ENCODE measurements at regions not wholly inside any gene's neighbourhood (a gene's known extent, or its start where the extent isn't known, plus 50 kb on each side); places are given as distances from the start of the nearest gene placed in this dataset.
"Not testable (repeated sequence)": the region's sequence is repeated elsewhere in the genome, so short reads cannot be mapped to it uniquely, and the experiment has no call there.

DNA sequence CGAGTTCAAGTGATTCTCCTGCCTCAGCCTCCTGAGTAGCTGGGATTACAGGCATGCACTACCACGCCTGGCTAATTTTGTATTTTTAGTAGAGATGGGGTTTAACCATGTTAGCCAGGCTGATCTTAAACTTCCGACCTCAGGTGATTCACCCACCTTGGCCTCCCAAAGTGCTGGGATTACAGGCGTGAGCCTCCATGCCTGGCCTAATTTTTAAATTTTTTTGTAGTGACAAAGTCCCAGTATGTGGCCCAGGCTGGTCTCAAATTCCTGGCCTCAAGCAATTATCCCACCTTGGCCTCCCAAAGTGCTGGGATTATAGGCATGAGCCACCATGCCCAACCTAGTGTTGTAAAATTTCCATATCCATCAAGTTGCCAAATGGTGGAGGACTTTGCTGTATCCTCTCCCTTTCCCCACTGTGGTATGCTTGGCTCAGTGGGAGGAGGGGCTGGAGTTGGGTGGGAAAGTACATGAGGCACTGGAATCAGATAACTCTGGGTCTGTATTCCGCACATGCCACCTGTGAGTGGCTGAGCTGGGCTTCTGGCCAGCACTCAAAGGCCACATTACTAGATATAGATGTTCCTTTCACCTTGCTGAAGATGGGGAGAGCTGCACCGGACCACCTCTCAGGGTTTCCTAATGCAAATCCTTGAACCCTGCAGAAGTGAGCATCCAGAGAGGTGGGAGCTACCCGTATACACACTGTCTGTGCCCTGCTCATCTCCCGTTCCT is 252.6 kb downstream of the GOLGA6L6 start:
- not testable (repeated sequence) for H3K9ac ChIP-seq (ENCODE audit: low read depth, low read length); H3K4me1 ChIP-seq (ENCODE audit: insufficient read depth, low read length); H3K27me3 ChIP-seq (ENCODE audit: insufficient read depth, low read length, poor library complexity); H2AFZ ChIP-seq (ENCODE audit: low read depth, low read length); H3K4me3 ChIP-seq (ENCODE audit: low read depth in 1 of 2, low read length in 2 of 2); DNase-seq; H4K20me1 ChIP-seq (ENCODE audit: insufficient read depth, low read length); H3K79me2 ChIP-seq (ENCODE audit: insufficient read depth, low read length); H3K36me3 ChIP-seq (ENCODE audit: insufficient read depth, low read length); H3K9me3 ChIP-seq (ENCODE audit: insufficient read depth, low read length, severe bottlenecking); H3K4me2 ChIP-seq (ENCODE audit: insufficient read depth, low read length); H3K27ac ChIP-seq (ENCODE audit: low read length); ATAC-seq (ENCODE audit: insufficient read depth, low read depth)

DNA sequence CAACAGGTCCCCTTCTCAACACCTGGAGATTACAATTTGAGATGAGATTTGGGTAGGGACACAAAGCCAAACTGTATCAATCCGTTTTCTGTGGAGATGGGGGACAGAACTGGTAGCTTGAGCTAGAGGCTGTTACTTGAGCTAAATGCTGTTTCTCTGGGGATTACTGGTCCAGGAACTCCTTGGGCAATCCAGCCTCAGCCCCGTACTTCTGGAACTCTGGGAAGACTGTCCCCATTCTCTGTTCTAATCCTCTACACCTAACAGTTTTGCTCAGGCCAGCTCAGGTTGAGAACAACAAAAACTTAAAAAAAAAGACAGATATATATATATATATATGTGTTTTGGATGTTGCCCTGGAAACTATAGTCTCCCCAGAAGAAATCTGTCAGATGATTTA is 255.0 kb downstream of the GOLGA6L6 start:
- not testable (repeated sequence) for H3K4me2 ChIP-seq (ENCODE audit: insufficient read depth, low read length); H3K9me3 ChIP-seq (ENCODE audit: insufficient read depth, low read length, severe bottlenecking); H2AFZ ChIP-seq (ENCODE audit: low read depth, low read length); H3K79me2 ChIP-seq (ENCODE audit: insufficient read depth, low read length); H3K9ac ChIP-seq (ENCODE audit: low read depth, low read length); H4K20me1 ChIP-seq (ENCODE audit: insufficient read depth, low read length); H3K27me3 ChIP-seq (ENCODE audit: insufficient read depth, low read length, poor library complexity); H3K27ac ChIP-seq (ENCODE audit: low read length); DNase-seq; ATAC-seq (ENCODE audit: insufficient read depth, low read depth); H3K4me3 ChIP-seq (ENCODE audit: low read depth in 1 of 2, low read length in 2 of 2); H3K4me1 ChIP-seq (ENCODE audit: insufficient read depth, low read length); H3K36me3 ChIP-seq (ENCODE audit: insufficient read depth, low read length)

DNA sequence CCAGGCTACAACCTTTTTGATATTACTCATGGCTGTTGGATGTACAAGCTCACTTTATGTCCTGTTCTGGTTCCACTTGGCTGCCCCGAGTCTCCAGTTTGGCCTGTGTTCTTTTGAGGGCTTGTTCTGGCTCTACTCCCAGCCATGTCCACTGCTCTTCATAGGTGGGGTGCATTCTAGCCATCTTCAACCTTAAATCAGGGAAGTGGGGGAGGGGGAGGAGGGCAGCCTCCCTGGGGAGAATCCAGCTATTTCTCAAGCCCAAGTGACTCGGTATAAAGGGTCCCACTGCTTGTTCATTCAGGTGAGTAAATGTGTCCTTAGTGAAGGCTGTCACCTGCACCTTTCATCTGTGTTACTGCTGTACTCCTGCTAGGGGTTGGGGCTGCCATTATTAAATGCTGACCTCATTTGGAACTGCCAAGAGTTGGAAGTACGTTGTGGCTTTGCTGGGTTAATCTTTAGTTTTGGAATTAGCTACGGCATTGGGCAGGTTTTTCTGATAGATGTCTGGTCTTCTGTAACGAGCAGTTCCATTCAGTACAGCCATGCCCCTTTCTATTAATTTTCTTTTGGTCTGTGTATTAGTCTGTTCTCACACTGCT is 255.8 kb downstream of the GOLGA6L6 start:
- H4K20me1 ChIP-seq (ENCODE audit: insufficient read depth, low read length); H3K36me3 ChIP-seq (ENCODE audit: insufficient read depth, low read length); H2AFZ ChIP-seq (ENCODE audit: low read depth, low read length); H3K9me3 ChIP-seq (ENCODE audit: insufficient read depth, low read length, severe bottlenecking); H3K27ac ChIP-seq (ENCODE audit: low read length); H3K4me3 ChIP-seq (ENCODE audit: low read depth in 1 of 2, low read length in 2 of 2); DNase-seq; H3K79me2 ChIP-seq (ENCODE audit: insufficient read depth, low read length); H3K4me2 ChIP-seq (ENCODE audit: insufficient read depth, low read length); H3K4me1 ChIP-seq (ENCODE audit: insufficient read depth, low read length); H3K9ac ChIP-seq (ENCODE audit: low read depth, low read length); H3K27me3 ChIP-seq (ENCODE audit: insufficient read depth, low read length, poor library complexity); ATAC-seq (ENCODE audit: insufficient read depth, low read depth): not testable (repeated sequence)

DNA sequence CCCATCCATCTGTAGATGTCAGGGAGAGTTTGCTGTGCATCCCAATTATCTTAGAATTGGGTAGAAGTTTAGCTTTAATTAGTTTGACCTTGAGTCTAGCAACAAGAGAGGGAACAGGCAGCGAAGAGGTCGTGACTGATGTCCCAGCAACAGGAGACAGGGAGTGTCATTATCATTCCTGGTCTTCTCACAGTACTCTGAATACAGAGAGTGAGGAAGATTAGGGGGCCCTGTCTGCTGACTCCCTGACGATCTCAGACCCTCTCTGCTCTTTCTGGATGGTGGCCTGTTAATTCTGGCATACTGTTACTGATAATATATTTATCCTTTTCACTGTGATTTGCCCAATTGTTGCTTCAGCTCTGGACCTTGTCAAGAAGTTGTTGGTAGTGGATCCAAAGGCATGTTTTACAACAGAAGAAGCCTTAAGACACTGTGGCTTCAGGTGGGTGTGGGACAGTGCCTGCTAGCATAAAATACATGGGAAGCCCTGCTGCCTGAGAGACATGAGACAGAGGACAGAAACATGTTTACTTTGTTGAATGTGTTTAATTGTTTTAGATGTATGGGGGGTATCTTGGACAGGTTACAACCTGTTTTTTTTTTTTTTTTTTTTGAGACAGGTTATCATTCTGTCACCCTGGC is 256.6 kb downstream of the GOLGA6L6 start:
- H3K4me1 ChIP-seq (ENCODE audit: insufficient read depth, low read length); H3K79me2 ChIP-seq (ENCODE audit: insufficient read depth, low read length); H3K9ac ChIP-seq (ENCODE audit: low read depth, low read length); H3K4me3 ChIP-seq (ENCODE audit: low read depth in 1 of 2, low read length in 2 of 2); H4K20me1 ChIP-seq (ENCODE audit: insufficient read depth, low read length); ATAC-seq (ENCODE audit: insufficient read depth, low read depth); H3K27ac ChIP-seq (ENCODE audit: low read length); H3K4me2 ChIP-seq (ENCODE audit: insufficient read depth, low read length); DNase-seq; H3K9me3 ChIP-seq (ENCODE audit: insufficient read depth, low read length, severe bottlenecking); H2AFZ ChIP-seq (ENCODE audit: low read depth, low read length); H3K27me3 ChIP-seq (ENCODE audit: insufficient read depth, low read length, poor library complexity); H3K36me3 ChIP-seq (ENCODE audit: insufficient read depth, low read length): not testable (repeated sequence)

DNA sequence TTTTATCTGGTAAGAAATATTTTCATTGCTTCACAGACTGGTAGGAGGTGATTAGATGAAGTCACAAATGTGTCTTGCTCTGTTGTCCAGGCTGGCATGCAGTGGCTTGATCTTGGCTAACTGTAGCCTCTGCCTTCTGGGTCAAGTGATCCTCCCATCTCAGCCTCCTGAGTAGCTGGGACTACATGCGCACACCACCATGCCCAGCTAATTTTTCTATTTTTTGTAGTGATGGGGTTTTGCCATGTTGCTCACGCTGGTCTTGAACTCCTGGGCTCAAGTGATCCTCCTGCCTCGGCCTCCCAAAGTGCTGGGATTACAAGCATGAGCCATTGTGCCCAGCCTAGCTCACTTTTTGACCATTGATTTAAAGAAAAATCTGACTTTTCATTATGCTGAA is 257.9 kb downstream of the GOLGA6L6 start:
- H2AFZ ChIP-seq (ENCODE audit: low read depth, low read length); H4K20me1 ChIP-seq (ENCODE audit: insufficient read depth, low read length); H3K79me2 ChIP-seq (ENCODE audit: insufficient read depth, low read length); H3K9me3 ChIP-seq (ENCODE audit: insufficient read depth, low read length, severe bottlenecking); ATAC-seq (ENCODE audit: insufficient read depth, low read depth); H3K27ac ChIP-seq (ENCODE audit: low read length); H3K4me1 ChIP-seq (ENCODE audit: insufficient read depth, low read length); H3K36me3 ChIP-seq (ENCODE audit: insufficient read depth, low read length); DNase-seq; H3K9ac ChIP-seq (ENCODE audit: low read depth, low read length); H3K4me2 ChIP-seq (ENCODE audit: insufficient read depth, low read length); H3K4me3 ChIP-seq (ENCODE audit: low read depth in 1 of 2, low read length in 2 of 2); H3K27me3 ChIP-seq (ENCODE audit: insufficient read depth, low read length, poor library complexity): not testable (repeated sequence)

DNA sequence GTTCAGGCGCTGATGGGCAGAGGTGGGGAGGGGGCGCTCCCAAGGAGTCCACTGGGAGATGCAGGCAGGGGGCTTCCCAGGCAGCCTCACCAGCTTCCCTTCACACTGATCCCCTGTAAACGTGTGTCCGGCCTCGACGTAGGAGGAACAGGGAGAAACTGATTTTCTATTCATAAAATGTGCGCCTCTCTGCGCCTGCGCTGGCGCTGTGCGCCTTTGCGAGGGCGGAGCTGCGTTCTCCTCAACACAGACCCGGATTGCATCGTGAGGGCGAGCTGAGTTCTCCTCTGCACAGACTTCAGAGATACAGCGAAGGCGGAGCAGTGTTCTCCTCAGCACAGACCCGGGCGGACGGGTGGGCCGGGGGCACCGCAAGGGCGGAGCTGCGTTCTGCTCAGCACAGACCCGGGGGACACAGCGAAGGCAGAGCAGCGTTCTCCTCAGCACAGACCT is 259.1 kb downstream of the GOLGA6L6 start:
- H2AFZ ChIP-seq (ENCODE audit: low read depth, low read length); H3K27me3 ChIP-seq (ENCODE audit: insufficient read depth, low read length, poor library complexity); H3K4me3 ChIP-seq (ENCODE audit: low read depth in 1 of 2, low read length in 2 of 2); H3K9me3 ChIP-seq (ENCODE audit: insufficient read depth, low read length, severe bottlenecking); H4K20me1 ChIP-seq (ENCODE audit: insufficient read depth, low read length); H3K27ac ChIP-seq (ENCODE audit: low read length); H3K36me3 ChIP-seq (ENCODE audit: insufficient read depth, low read length); H3K79me2 ChIP-seq (ENCODE audit: insufficient read depth, low read length); DNase-seq; H3K4me1 ChIP-seq (ENCODE audit: insufficient read depth, low read length); ATAC-seq (ENCODE audit: insufficient read depth, low read depth); H3K9ac ChIP-seq (ENCODE audit: low read depth, low read length); H3K4me2 ChIP-seq (ENCODE audit: insufficient read depth, low read length): not testable (repeated sequence)

DNA sequence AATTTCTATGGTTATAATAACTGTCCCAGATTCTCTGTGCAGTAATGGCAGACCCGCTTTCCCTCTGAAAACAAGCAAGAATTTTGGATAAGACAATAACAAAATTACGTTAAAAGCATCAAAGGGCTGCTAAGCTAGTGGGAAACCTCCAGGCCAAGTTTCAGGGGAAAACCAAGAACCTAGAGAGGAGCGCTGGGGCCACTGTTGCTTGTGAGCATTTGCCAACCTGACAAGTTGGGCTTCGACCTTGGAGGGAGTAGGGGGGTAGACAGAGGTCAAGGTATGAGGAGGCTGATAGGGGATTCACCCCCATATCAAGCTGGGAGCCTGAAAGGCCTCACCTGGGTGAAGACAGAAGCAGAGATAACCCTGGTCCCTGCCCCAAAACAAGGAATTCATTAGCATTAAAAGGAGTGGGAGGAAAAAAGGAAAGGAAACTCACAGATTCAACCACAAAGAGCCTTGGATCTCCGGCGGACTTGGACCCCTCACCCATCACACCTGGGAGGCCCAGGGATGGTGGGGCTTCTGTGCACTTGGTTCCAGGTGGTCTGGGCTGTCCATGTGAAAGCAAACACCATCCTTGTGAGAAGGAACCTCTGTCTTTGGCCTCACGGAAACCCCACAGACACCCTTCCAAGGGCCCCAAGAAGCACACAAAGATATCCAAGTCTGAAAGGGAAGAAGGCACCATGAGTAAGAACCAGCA is 259.9 kb downstream of the GOLGA6L6 start:
- H3K9me3 ChIP-seq (ENCODE audit: insufficient read depth, low read length, severe bottlenecking); H4K20me1 ChIP-seq (ENCODE audit: insufficient read depth, low read length); DNase-seq: not testable (repeated sequence)

More for the DNA sequence above, 259.9 kb downstream of the GOLGA6L6 start:
- not testable (repeated sequence) for H3K9ac ChIP-seq (ENCODE audit: low read depth, low read length); ATAC-seq (ENCODE audit: insufficient read depth, low read depth); H3K4me3 ChIP-seq (ENCODE audit: low read depth in 1 of 2, low read length in 2 of 2); H3K4me1 ChIP-seq (ENCODE audit: insufficient read depth, low read length); H2AFZ ChIP-seq (ENCODE audit: low read depth, low read length); H3K27me3 ChIP-seq (ENCODE audit: insufficient read depth, low read length, poor library complexity); H3K36me3 ChIP-seq (ENCODE audit: insufficient read depth, low read length); H3K4me2 ChIP-seq (ENCODE audit: insufficient read depth, low read length); H3K27ac ChIP-seq (ENCODE audit: low read length); H3K79me2 ChIP-seq (ENCODE audit: insufficient read depth, low read length)

Data from DND-41 (cell line).